H1 (cell line): ENCODE measurements at regions not wholly inside any gene's neighbourhood (a gene's known extent, or its start where the extent isn't known, plus 50 kb on each side); places are given as distances from the start of the nearest gene placed in this dataset.

Experiments
- ATF2 ChIP-seq: IDR thresholded peaks from 2 replicates; pipeline ENCODE4 v1.6.1; 2012; ENCODE audit warnings: low read length, inconsistent platforms
- CHD2 ChIP-seq: IDR thresholded peaks from 2 replicates; pipeline ENCODE4 v1.6.1; 2012; ENCODE audit warnings: low read length, improper control_type of control experiment
- CREB1 ChIP-seq: IDR thresholded peaks from 2 replicates; pipeline ENCODE4 v1.6.1; 2012; ENCODE audit warnings: inconsistent platforms
- EZH2 ChIP-seq: fragments of 200-600 bp; sonication (generic); IDR thresholded peaks from 2 replicates; pipeline ENCODE4 v1.7.1; 2012; ENCODE audit warnings: low read depth, mild to moderate bottlenecking, moderate library complexity, low read length, inconsistent platforms; ENCODE audit not compliant: severe bottlenecking
- HDAC6 ChIP-seq: IDR thresholded peaks from one replicate; pipeline ENCODE4 v1.7.1; 2012; ENCODE audit warnings: low read depth, mild to moderate bottlenecking, inconsistent platforms, low read length, moderate library complexity
- POLR2A ChIP-seq, 2 experiments: IDR thresholded peaks; 1 replicate in 1 of 2; 2 replicates in 1 of 2; pipeline ENCODE4 v1.6.1; 2011; ENCODE audit warnings: low read depth in 2 of 2, low read length in 2 of 2, mild to moderate bottlenecking in 2 of 2; ENCODE audit errors: control extremely low read depth in 1 of 2
- POLR2AphosphoS5 ChIP-seq: IDR thresholded peaks from 2 replicates; pipeline ENCODE4 v1.6.1; 2011; ENCODE audit warnings: low read depth, low read length
- SIRT6 ChIP-seq: IDR thresholded peaks from one replicate; pipeline ENCODE4 v1.7.1; 2012; ENCODE audit warnings: low read length, inconsistent platforms
- SRF ChIP-seq: IDR thresholded peaks from 2 replicates; pipeline ENCODE4 v1.6.1; 2011; ENCODE audit warnings: mild to moderate bottlenecking, low read depth, low read length, moderate library complexity
- SUZ12 ChIP-seq: fragments of 200-600 bp; sonication (generic); IDR thresholded peaks from 2 replicates; pipeline ENCODE4 v1.6.1; 2012; ENCODE audit warnings: mild to moderate bottlenecking, inconsistent platforms, low read length, moderate library complexity, mixed read lengths
- USF2 ChIP-seq: IDR thresholded peaks from 2 replicates; pipeline ENCODE4 v1.6.1; 2011; ENCODE audit warnings: low read length, improper control_type of control experiment
- ZNF274 ChIP-seq: IDR thresholded peaks from 2 replicates; pipeline ENCODE4 v1.7.0; 2012; ENCODE audit warnings: low read length, borderline replicate concordance; ENCODE audit errors: extremely low read depth
- TF ChIP-seq, protein P1 (sequence below), 3 experiments: IDR thresholded peaks; 1 replicate in 2 of 3; 2 replicates in 1 of 3; pipeline versions ENCODE4 v1.5.1 to v1.6.1; 2011; ENCODE audit warnings: low read length in 3 of 3, mild to moderate bottlenecking in 3 of 3, inconsistent platforms in 2 of 3, low read depth in 1 of 3, moderate library complexity in 1 of 3; ENCODE audit not compliant: insufficient read depth in 1 of 3; ENCODE audit errors: control extremely low read depth in 1 of 3

DNA sequence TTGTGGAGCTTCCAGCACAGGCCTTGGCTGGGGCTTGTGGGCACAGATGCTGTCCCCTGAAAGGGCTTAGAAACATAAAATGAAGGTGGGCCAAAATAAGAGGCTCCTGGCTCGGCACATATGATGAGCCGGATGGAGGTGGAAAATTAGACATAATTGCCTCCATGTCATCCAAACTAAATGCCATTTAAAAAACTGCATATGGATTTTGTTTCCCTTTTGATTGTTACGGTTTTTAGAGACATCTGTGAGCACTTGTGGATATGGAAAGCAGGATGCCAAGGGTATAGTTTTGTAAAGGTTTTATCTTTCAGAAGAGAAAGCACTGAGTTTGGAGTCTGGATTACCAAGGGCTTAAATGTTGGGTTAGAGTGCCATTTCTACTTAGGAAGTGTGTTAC lies 498.3 kb downstream of the RIT2 start:
- TF ChIP-seq SRF, result no peak
- no peak for TF ChIP-seq POLR2AphosphoS5
- no peak for TF ChIP-seq POLR2A (IDR thresholded peaks at IDR 0.05; ENCODE audit: control extremely low read depth in 1 of 2, low read depth in 2 of 2, low read length in 2 of 2)
- TF ChIP-seq EZH2, result no peak
- no peak for TF ChIP-seq HDAC6
- TF ChIP-seq SIRT6, result no peak
- TF ChIP-seq CHD2, result no peak
- no peak for TF ChIP-seq ATF2
- TF ChIP-seq CREB1, result no peak
- no peak for TF ChIP-seq SUZ12
- no peak for TF ChIP-seq ZNF274
- TF ChIP-seq, protein P1, sequence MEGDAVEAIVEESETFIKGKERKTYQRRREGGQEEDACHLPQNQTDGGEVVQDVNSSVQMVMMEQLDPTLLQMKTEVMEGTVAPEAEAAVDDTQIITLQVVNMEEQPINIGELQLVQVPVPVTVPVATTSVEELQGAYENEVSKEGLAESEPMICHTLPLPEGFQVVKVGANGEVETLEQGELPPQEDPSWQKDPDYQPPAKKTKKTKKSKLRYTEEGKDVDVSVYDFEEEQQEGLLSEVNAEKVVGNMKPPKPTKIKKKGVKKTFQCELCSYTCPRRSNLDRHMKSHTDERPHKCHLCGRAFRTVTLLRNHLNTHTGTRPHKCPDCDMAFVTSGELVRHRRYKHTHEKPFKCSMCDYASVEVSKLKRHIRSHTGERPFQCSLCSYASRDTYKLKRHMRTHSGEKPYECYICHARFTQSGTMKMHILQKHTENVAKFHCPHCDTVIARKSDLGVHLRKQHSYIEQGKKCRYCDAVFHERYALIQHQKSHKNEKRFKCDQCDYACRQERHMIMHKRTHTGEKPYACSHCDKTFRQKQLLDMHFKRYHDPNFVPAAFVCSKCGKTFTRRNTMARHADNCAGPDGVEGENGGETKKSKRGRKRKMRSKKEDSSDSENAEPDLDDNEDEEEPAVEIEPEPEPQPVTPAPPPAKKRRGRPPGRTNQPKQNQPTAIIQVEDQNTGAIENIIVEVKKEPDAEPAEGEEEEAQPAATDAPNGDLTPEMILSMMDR (IDR thresholded peaks at IDR 0.05; ENCODE audit: control extremely low read depth in 1 of 3, insufficient read depth in 1 of 3, low read depth in 1 of 3, low read length in 3 of 3), result no peak
- TF ChIP-seq USF2, result no peak
